Aorta (tissue), 5 donors: ENCODE measurements at regions not wholly inside any gene's neighbourhood (a gene's known extent, or its start where the extent isn't known, plus 50 kb on each side); places are given as distances from the start of the nearest gene placed in this dataset.
"Not testable (repeated sequence)": the region's sequence is repeated elsewhere in the genome, so short reads cannot be mapped to it uniquely, and the experiment has no call there.

ENCODE experiments used
- ATAC-seq: fragments of 200-7000 bp; cut with Tn5 transposase; one replicate; pipeline ENCODE4 v1.9.1; 2022; ENCODE audit warnings: moderate library complexity; ENCODE audit not compliant: low FRiP score
- DNase-seq, 2 donors: peaks; one replicate each; pipeline ENCODE4 v3.0.0-alpha.2; 2020
- H3K27ac ChIP-seq, 2 donors: one replicate each; pipeline ENCODE4 v1.5.1; 2013; ENCODE audit warnings: low read length in 2 of 2, mild to moderate bottlenecking in 2 of 2, moderate library complexity in 2 of 2, control low read depth in 1 of 2, inconsistent platforms in 1 of 2, low read depth in 1 of 2
- H3K27me3 ChIP-seq, 2 donors: one replicate each; pipeline ENCODE4 v1.6.1; 2013; ENCODE audit warnings: control low read depth in 1 of 2, low read length in 1 of 2, mild to moderate bottlenecking in 1 of 2, moderate library complexity in 1 of 2; ENCODE audit not compliant: insufficient read depth in 2 of 2, control insufficient read depth in 1 of 2
- H3K36me3 ChIP-seq, 2 donors: one replicate each; pipeline ENCODE4 v1.6.1; 2013; ENCODE audit warnings: control low read depth in 1 of 2, low read length in 1 of 2, mild to moderate bottlenecking in 1 of 2; ENCODE audit not compliant: insufficient read depth in 2 of 2, control insufficient read depth in 1 of 2
- H3K4me1 ChIP-seq, 2 donors: one replicate each; pipeline ENCODE4 v1.6.1; 2013; ENCODE audit warnings: low read length in 2 of 2, control low read depth in 1 of 2, mild to moderate bottlenecking in 1 of 2, moderate library complexity in 1 of 2; ENCODE audit not compliant: insufficient read depth in 2 of 2, control insufficient read depth in 1 of 2
- H3K4me3 ChIP-seq, 2 donors: one replicate each; pipeline ENCODE4 v1.5.1; 2013; ENCODE audit warnings: low read length in 2 of 2, control low read depth in 1 of 2, mild to moderate bottlenecking in 1 of 2
- H3K9me3 ChIP-seq: one replicate; pipeline ENCODE4 v1.6.1; 2013; ENCODE audit warnings: mild to moderate bottlenecking, low read length; ENCODE audit not compliant: control insufficient read depth
- WGBS, 2 donors: extraction: QIAGEN DNeasy Blood & Tissue Kit; methylation state at CpG; one replicate each; pipeline ENCODE4 v1.1.7; 2013; 5-methylcytosine and 5-hydroxymethylcytosine counted together
- intact Hi-C, 2 donors: fragments of 100-400 bp; cut with DNase I; formaldehyde crosslinking; loops; one replicate each; pipeline versions ENCODE4 v1.14.2 to v1.15.0; 2022
- donor health status: healthy with polysubstance abuse.
- donor health status: Bipolar disorder and iron deficiency.
- donor health status: DM: no; HTN: no; CAD: no.
- donor health status: DM: no; HTN: no; CAD: no.
- donor health status: DM: yes; HTN: yes; CAD: no.

DNA sequence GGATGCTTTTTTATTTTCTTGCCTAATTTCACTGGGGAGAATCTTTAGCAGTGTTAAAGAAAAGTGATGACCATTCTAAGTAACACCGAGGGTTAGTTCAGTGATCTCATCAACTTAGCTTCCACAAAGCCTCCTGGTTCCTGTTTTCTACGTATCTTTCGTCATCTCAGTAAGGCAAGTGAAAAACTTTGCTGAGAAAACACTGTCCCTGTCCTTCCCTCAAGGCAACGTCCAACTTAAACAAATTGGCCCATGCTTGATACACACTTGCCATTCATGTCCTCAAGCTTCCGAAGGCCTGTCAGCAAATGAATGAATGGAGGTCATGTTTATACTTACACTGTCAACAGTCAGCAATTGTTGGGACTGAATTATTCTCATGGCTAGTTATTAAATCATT lies 350.4 kb upstream of the NT5C1B start:
- H3K27me3 ChIP-seq, intact Hi-C loops, H3K36me3 ChIP-seq, H3K9me3 ChIP-seq, H3K27ac ChIP-seq, H3K4me3 ChIP-seq, H3K4me1 ChIP-seq, DNase-seq, ATAC-seq: not testable (repeated sequence)
- WGBS, 2 donors = 72 to 86% methylated on average over 4 of the region's 5 CpGs

DNA sequence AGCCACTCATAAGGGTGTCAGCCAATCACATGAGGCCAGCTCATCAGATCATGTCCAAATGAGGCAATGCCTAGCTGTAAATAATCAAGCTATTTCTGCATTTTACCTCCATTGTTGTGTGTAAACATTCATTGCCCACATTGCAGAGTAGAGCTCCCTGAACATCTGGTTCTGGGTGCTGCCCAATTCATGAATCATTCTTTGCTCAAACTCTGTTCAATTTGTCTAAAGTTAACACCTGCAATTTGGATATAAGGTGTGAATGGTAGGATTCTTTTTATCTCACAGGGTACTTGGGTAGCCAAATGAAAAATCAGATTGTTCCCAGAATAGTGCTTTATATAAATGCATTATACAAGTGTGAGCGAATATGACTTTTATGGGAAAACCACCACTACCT lies 345.5 kb upstream of the NT5C1B start:
- intact Hi-C loops = no loop called here
- WGBS, 2 donors = 94 to 98% methylated on average over 1 of the region's 1 CpG
- ATAC-seq (no peak), DNase-seq (no peak)
- H3K9me3 ChIP-seq = no peaks in the 10 kb centered on the region
- H3K27me3 ChIP-seq = no peaks in the 10 kb centered on the region
- H3K27ac ChIP-seq = no peak overlapping the region
- H3K4me1 ChIP-seq = no peaks in the 10 kb centered on the region
- no peak overlapping the region for H3K4me3 ChIP-seq
- H3K36me3 ChIP-seq = no peaks in the 10 kb centered on the region

DNA sequence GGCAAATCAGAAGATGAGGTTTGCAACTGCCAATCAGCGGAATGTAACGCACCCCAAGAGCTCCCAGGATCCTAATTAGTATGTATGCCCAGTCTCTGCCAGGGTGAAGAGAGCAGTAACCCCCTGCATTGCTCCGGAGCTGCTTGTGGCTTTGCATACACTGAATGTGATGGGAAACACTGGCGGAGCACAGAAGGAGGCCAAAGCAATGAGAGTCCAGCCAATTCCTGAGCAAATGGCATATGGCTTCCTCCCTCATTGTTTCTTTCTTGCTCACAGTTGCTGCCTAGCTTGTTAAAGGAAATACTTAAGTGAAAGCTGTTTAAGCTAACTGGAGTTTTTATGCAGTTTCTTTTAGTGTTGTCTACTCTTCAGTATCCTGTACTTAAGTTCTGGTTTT lies 343.5 kb upstream of the NT5C1B start:
- Histone ChIP-seq H3K4me1 (no peaks in the 10 kb centered on the region), H3K36me3 (no peaks in the 10 kb centered on the region), H3K27me3 (no peaks in the 10 kb centered on the region), H3K27ac (no peak overlapping the region), H3K9me3 (no peaks in the 10 kb centered on the region), H3K4me3 (no peak overlapping the region)
- intact Hi-C loops = no loop called here
- WGBS, 2 donors = 85 to 90% methylated on average over 4 of the region's 4 CpGs
- ATAC-seq (no peak), DNase-seq (no peak)

DNA sequence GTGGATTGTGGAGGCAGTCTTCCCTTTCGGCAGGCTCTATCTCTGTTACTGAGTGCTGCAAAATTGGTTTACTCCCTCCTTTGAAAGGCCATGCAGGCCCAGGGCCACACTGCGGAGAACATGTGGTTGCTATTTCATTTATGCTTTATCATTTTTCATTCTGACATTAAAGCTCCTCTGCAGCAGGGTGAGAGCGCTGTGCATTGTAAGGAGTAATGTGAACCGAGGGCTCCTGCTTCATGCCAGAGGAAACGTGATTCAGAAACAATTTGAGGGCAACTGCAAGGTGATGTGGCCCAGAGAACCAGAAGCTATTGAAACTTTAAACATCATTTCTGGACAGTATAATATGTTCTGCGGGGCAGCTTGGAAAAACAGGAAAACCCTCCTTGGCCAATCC lies 341.6 kb upstream of the NT5C1B start:
- DNase-seq = no peak
- WGBS, 2 donors = 87 to 88% methylated on average over 6 of the region's 6 CpGs
- H3K4me3 ChIP-seq = no peak overlapping the region
- intact Hi-C loops = no loop called here
- H3K4me1 ChIP-seq = no peaks in the 10 kb centered on the region
- H3K36me3 ChIP-seq = no peaks in the 10 kb centered on the region
- H3K27me3 ChIP-seq = no peaks in the 10 kb centered on the region
- H3K27ac ChIP-seq = no peak overlapping the region
- no peak for ATAC-seq
- H3K9me3 ChIP-seq = no peaks in the 10 kb centered on the region

DNA sequence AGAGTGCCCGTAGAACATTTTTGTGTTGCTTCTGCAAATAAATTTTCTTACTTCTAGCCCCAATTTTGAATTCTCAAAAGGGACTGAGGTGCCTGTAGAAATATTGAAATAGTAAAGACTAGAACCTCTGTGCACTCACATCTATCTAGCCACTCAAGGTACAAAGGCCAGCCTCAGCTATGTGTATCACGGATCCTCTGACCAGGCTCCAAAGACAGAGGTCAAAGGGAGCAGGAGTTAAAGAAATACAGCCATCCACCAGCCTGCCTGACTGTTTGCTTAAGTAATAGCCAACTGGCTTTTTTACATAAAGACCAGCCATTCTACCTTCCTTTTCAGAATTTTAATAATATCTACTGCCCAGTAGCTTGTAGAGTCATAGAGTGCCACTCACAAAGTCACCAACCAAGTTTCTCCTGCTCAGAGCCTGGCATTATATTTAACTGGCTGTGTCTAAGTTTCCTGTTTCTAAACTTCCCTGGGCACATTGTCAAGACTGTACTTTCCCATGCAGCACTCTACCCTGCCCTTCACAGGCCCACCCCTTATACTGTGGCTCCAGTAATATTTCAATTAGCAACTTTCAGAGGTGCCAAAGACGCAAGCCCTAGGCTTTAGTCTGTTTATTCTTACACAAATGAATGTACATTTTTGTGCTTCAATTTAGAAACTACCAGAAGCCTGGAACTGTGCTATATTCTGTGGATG lies 338.3 kb upstream of the NT5C1B start:
- intact Hi-C loops = no loop called here
- H3K4me3 ChIP-seq = no peak overlapping the region
- no peaks in the 10 kb centered on the region for H3K4me1 ChIP-seq
- no peaks in the 10 kb centered on the region for H3K36me3 ChIP-seq
- peak overlapping the region; percentile 40 to 93 for H3K27ac ChIP-seq
- DNase-seq = no peak
- whole genome bisulfite sequencing, 2 donors = 44 to 47% methylated on average over 3 of the region's 3 CpGs
- H3K27me3 ChIP-seq = no peaks in the 10 kb centered on the region
- H3K9me3 ChIP-seq = no peaks in the 10 kb centered on the region
- peak; percentile 82 for ATAC-seq

DNA sequence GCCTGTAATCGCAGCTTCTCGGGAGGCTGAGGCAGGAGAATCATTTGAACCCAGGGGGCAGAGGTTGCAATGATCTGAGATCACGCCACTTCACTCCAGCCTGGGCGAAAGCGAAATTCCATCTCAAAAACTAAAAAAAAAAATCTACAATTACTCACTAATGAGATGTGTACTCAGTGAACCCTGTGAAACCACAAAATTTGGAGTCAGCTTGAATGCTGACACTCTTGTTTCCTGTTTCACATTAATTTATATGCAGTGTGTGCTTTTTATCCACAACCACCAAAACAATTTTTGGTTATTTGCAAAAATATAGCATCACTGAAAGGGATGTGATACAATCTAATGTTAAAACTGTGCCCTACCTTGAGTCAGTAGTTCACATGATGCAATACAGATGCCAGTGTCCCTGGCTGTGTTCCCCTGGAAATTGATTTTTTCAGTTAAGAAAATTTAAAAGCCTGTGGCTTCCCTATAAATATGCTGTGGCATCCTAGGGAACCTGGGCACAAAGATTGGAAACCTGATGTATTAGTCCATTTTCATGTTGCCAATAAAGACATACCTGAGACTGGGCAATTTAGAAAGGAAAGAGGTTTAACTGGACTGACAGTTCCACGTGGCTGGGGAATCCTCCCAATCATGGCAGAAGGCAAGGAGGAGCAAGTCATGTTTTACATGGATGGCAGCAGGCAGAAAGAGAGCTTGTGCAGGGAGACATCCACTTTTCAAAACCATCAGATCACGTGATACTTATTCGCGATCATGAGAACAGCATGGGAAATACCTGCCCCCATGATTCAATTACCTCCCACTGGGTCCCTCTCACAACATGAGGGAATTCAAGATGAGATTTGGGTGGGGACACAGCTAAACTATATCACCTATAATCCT lies 337.5 kb upstream of the NT5C1B start:
- no peaks in the 10 kb centered on the region for H3K27me3 ChIP-seq
- intact Hi-C loops = no loop called here
- no peaks in the 10 kb centered on the region for H3K9me3 ChIP-seq
- no peaks in the 10 kb centered on the region for H3K4me1 ChIP-seq
- ATAC-seq (no peak), DNase-seq (no peak)
- no peaks in the 10 kb centered on the region for H3K36me3 ChIP-seq
- H3K27ac ChIP-seq = no peak overlapping the region
- H3K4me3 ChIP-seq = no peak overlapping the region
- WGBS, 2 donors = 97% methylated on average over 9 of the region's 9 CpGs

DNA sequence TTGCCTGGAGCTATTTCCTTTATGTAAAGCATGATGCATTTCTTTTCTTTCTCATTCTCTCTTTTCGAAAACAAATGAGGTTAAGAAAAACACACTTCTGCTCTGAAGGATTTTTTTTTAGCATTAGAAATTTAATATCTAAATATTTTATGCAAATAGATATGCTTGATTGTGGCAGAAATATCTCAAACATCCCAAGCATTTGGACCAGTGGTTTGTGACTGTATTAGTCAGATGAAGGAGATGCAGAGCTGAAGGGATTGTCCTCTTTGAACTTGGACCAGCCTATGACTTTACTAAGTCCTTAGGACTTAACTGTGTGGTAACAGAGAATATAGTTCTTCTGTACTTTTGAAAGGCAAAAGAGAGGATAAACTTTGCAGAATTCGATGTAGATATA lies 335.9 kb upstream of the NT5C1B start:
- no peaks in the 10 kb centered on the region for H3K36me3 ChIP-seq
- no peak overlapping the region for H3K27ac ChIP-seq
- ATAC-seq (no peak), DNase-seq (no peak)
- H3K4me1 ChIP-seq = no peaks in the 10 kb centered on the region
- intact Hi-C loops = no loop called here
- 30 to 50% methylated on average over 2 of the region's 2 CpGs for WGBS, 2 donors
- no peaks in the 10 kb centered on the region for H3K27me3 ChIP-seq
- no peak overlapping the region for H3K4me3 ChIP-seq
- H3K9me3 ChIP-seq = no peaks in the 10 kb centered on the region

DNA sequence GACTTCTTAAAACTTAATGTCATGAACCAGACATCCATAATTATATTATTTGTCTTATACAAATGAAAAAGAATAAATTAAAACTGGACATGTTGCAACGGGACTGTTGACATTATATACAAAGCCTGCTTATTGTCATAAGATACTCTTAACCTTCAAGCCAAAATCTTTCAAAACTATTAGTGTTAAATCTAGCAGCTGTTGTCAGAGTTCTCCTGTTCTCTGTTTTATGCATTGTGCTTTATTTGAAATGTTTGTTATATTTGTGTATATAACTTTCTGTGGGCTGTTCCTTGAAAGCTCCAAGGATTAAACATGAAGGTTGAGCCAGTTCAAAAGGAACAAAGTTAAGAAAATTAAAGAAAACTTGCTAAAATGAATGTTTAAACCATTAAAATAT lies 335.5 kb upstream of the NT5C1B start:
- intact Hi-C loops = no loop called here
- no peak overlapping the region for H3K27ac ChIP-seq
- H3K4me1 ChIP-seq = no peaks in the 10 kb centered on the region
- H3K36me3 ChIP-seq = no peaks in the 10 kb centered on the region
- ATAC-seq = no peak
- DNase-seq = no peak
- 61 to 67% methylated on average over 1 of the region's 1 CpG for WGBS, 2 donors
- H3K27me3 ChIP-seq = no peaks in the 10 kb centered on the region
- H3K9me3 ChIP-seq = no peaks in the 10 kb centered on the region
- no peak overlapping the region for H3K4me3 ChIP-seq

DNA sequence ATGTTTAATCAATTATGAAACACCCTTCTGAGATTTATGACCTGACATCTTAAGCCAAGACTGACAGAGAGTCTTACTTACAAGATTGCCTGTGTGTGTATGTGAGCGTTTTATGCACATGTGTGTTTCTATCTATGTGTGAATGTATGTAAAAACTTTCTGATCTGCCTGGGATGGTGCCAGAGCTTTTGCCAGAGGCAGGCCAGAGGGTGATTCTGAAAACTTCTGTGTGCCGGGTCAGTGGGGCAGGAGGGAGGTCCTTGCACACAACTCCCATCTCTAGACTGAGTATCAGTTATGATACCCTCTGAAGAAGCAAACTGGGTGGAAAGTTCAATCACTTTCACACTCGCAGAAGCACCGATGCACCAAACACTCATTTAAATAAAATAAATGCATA lies 335.0 kb upstream of the NT5C1B start:
- no peak for ATAC-seq
- intact Hi-C loops = no loop called here

More for the DNA sequence above, 335.0 kb upstream of the NT5C1B start:
- 90 to 96% methylated on average over 4 of the region's 4 CpGs for WGBS, 2 donors
- Histone ChIP-seq H3K27me3 (no peaks in the 10 kb centered on the region), H3K4me1 (no peaks in the 10 kb centered on the region), H3K27ac (no peak overlapping the region), H3K9me3 (no peaks in the 10 kb centered on the region), H3K4me3 (no peak overlapping the region), H3K36me3 (no peaks in the 10 kb centered on the region)
- no peak for DNase-seq
